ENCODE measurements at regions not wholly inside any gene's neighbourhood (a gene's known extent, or its start where the extent isn't known, plus 50 kb on each side); places are given as distances from the start of the nearest gene placed in this dataset.

DNA sequence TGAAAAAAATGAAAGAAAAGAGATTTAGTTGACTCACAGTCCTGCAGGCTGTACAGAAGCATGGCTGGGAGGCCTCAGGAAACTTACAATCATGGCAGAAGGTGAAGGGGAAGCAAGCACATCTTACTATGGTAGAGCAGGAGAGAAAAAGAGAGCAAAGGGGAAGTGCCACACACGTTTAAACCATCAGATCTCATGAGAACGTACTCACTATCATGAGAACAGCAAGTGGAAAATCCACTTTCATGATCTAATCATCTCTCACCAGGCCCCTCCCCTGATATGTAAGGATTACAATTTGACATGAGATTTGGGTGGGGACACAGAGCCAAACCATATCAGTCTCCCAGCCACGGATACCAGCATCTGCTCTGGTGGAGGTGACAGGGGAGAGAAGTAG, 50.8 kb upstream of the CPOX start:
- no peak overlapping the region for H3K27ac ChIP-seq
- 33 to 34% methylated on average over 3 of the region's 3 CpGs for WGBS, 2 experiments (ENCODE audit: low coverage in 1 of 2, low lambda C conversion rate in 2 of 2, missing lambda C conversion rate in 2 of 2)
- H3K36me3 ChIP-seq (ENCODE audit: low read depth) = no peaks in the 10 kb centered on the region
- no peaks in the 10 kb centered on the region for H3F3A ChIP-seq (ENCODE audit: insufficient read depth)
- H4K20me1 ChIP-seq (ENCODE audit: insufficient read depth) = no peaks in the 10 kb centered on the region
- H3K9me2 ChIP-seq (ENCODE audit: insufficient read depth) = no peaks in the 10 kb centered on the region; the same call in 1 of the 2 replicates
- in situ Hi-C loops (cut with MboI) = no loop called here
- H3K79me2 ChIP-seq (ENCODE audit: insufficient read depth) = no peaks in the 10 kb centered on the region
- H3K9me3 ChIP-seq (ENCODE audit: low read depth) = peaks cover 2% of the 10 kb centered on the region
- H3K4me3 ChIP-seq = no peak overlapping the region
- TF ChIP-seq EZH2 (IDR thresholded peaks at IDR 0.05; ENCODE audit: insufficient read depth, poor library complexity, severe bottlenecking) = no peak
- no peak for TF ChIP-seq EZH2phosphoT487 (IDR thresholded peaks at IDR 0.05; ENCODE audit: insufficient read depth, low read depth)
- no peaks in the 10 kb centered on the region for H3K4me1 ChIP-seq (ENCODE audit: insufficient read depth)
- H3K4me2 ChIP-seq (ENCODE audit: unreplicated experiment) = no peak overlapping the region
- no peak overlapping the region for H2AFZ ChIP-seq
- H3K27me3 ChIP-seq (replicated peaks; ENCODE audit: insufficient read depth) = peaks cover 22% of the 10 kb centered on the region; the same call in 1 of the 2 replicates
- no peak for DNase-seq
- no peak overlapping the region for H3K9ac ChIP-seq

DNA sequence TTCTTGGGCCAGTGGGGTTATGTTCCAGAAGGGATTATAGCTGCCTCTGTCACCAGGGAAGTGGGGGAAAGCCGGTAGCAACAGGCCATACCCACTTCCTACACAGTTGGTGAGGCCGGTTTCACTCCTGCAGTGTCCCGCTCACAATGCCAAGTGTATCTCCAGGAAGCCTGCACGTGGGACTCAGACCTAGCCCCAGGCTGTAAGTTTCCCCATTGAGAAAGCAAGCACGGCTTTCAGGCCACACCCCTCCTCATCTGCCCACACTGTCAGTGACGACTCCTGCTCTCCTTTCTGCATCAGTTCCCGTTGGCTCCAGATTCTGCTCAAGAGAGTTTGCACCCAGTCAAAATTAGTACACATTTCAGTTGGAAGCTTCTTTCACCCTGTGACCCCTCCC, 51.6 kb upstream of the CPOX start:
- no peak overlapping the region for H3K9ac ChIP-seq
- H4K20me1 ChIP-seq (ENCODE audit: insufficient read depth) = no peaks in the 10 kb centered on the region
- H3K27me3 ChIP-seq (replicated peaks; ENCODE audit: insufficient read depth) = peaks cover 23% of the 10 kb centered on the region; the same call in 1 of the 2 replicates
- no peak for TF ChIP-seq EZH2 (IDR thresholded peaks at IDR 0.05; ENCODE audit: insufficient read depth, poor library complexity, severe bottlenecking)
- TF ChIP-seq EZH2phosphoT487 (IDR thresholded peaks at IDR 0.05; ENCODE audit: insufficient read depth, low read depth) = no peak
- H3K9me2 ChIP-seq (ENCODE audit: insufficient read depth) = no peaks in the 10 kb centered on the region; the same call in 1 of the 2 replicates
- no peaks in the 10 kb centered on the region for H3F3A ChIP-seq (ENCODE audit: insufficient read depth)
- WGBS, 2 experiments (ENCODE audit: low coverage in 1 of 2, low lambda C conversion rate in 2 of 2, missing lambda C conversion rate in 2 of 2) = 34 to 41% methylated on average over 7 of the region's 7 CpGs
- H3K36me3 ChIP-seq (ENCODE audit: low read depth) = no peaks in the 10 kb centered on the region
- H3K4me1 ChIP-seq (ENCODE audit: insufficient read depth) = no peaks in the 10 kb centered on the region
- DNase-seq = peak; percentile 8
- no peaks in the 10 kb centered on the region for H3K79me2 ChIP-seq (ENCODE audit: insufficient read depth)
- peaks cover 2% of the 10 kb centered on the region for H3K9me3 ChIP-seq (ENCODE audit: low read depth)
- no peak overlapping the region for H3K4me2 ChIP-seq (ENCODE audit: unreplicated experiment)
- in situ Hi-C loops (cut with MboI) = no loop called here
- no peak overlapping the region for H2AFZ ChIP-seq
- H3K4me3 ChIP-seq = no peak overlapping the region
- no peak overlapping the region for H3K27ac ChIP-seq

DNA sequence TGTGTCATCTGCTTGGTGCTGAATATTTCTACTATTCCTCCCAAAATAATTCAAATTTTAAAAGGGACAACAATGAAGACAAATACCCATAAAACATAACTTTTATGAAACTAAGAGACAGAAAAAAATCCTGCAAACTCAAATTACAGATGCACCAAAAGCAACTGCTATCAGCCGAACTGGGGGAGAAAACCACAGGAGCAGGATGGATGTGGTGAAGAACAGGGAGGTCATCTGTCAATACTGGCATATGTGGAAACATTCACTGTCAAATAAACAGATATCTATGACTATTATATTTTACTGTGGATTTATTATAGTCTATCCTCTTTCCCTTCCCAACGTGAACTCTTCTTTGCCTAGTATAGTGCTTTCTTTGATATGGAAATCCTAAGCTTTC, 53.3 kb upstream of the CPOX start:
- Histone ChIP-seq H3F3A (ENCODE audit: insufficient read depth) (no peaks in the 10 kb centered on the region), H3K4me3 (no peak overlapping the region), H3K9me2 (ENCODE audit: insufficient read depth) (no peaks in the 10 kb centered on the region), H2AFZ (no peak overlapping the region), H3K27me3 (replicated peaks; ENCODE audit: insufficient read depth) (peaks cover 18% of the 10 kb centered on the region; the same call in 1 of the 2 replicates), H3K4me2 (ENCODE audit: unreplicated experiment) (no peak overlapping the region), H3K4me1 (ENCODE audit: insufficient read depth) (no peaks in the 10 kb centered on the region), H3K27ac (no peak overlapping the region), H3K79me2 (ENCODE audit: insufficient read depth) (no peaks in the 10 kb centered on the region), H3K36me3 (ENCODE audit: low read depth) (no peaks in the 10 kb centered on the region), H4K20me1 (ENCODE audit: insufficient read depth) (no peaks in the 10 kb centered on the region), H3K9me3 (ENCODE audit: low read depth) (no peaks in the 10 kb centered on the region), H3K9ac (no peak overlapping the region)
- DNase-seq = no peak
- TF ChIP-seq EZH2 (IDR thresholded peaks at IDR 0.05; ENCODE audit: insufficient read depth, poor library complexity, severe bottlenecking) = no peak
- TF ChIP-seq EZH2phosphoT487 (IDR thresholded peaks at IDR 0.05; ENCODE audit: insufficient read depth, low read depth) = no peak
- in situ Hi-C loops (cut with MboI) = no loop called here
- WGBS, 2 experiments (ENCODE audit: low coverage in 1 of 2, low lambda C conversion rate in 2 of 2, missing lambda C conversion rate in 2 of 2) = 25 to 34% methylated on average over 2 of the region's 2 CpGs

DNA sequence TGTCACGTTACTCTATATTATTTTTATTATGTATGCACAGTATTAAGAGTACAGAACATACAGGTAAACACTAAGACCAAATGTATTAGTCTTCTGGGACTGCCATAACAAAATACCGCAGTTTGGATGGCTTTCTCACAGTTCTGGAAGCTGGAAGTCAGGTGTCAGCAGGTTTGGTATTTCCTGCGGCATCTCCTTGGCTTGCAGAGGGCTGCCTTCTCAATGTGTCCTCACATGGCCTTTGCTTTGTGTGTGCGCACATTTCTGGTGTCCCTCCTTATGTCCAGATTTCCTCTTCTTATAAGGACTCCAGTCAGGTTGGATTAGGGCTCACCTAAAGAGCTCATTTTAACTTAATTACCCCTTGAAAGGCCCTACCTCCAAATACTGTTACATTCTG, 53.8 kb upstream of the CPOX start:
- Histone ChIP-seq H3K9me2 (ENCODE audit: insufficient read depth) (no peaks in the 10 kb centered on the region), H3K9ac (no peak overlapping the region), H3K9me3 (ENCODE audit: low read depth) (no peaks in the 10 kb centered on the region), H3K4me3 (no peak overlapping the region), H3K79me2 (ENCODE audit: insufficient read depth) (no peaks in the 10 kb centered on the region), H3K27me3 (replicated peaks; ENCODE audit: insufficient read depth) (peaks cover 23% of the 10 kb centered on the region; the same call in 1 of the 2 replicates), H4K20me1 (ENCODE audit: insufficient read depth) (no peaks in the 10 kb centered on the region), H3K36me3 (ENCODE audit: low read depth) (no peaks in the 10 kb centered on the region), H2AFZ (no peak overlapping the region), H3K4me2 (ENCODE audit: unreplicated experiment) (no peak overlapping the region), H3K27ac (no peak overlapping the region), H3K4me1 (ENCODE audit: insufficient read depth) (no peaks in the 10 kb centered on the region), H3F3A (ENCODE audit: insufficient read depth) (no peaks in the 10 kb centered on the region)
- DNase-seq = no peak
- TF ChIP-seq EZH2 (IDR thresholded peaks at IDR 0.05; ENCODE audit: insufficient read depth, poor library complexity, severe bottlenecking) (no peak), EZH2phosphoT487 (IDR thresholded peaks at IDR 0.05; ENCODE audit: insufficient read depth, low read depth) (no peak)
- WGBS, 2 experiments (ENCODE audit: low coverage in 1 of 2, low lambda C conversion rate in 2 of 2, missing lambda C conversion rate in 2 of 2) = 47 to 48% methylated on average over 4 of the region's 4 CpGs
- in situ Hi-C loops (cut with MboI) = no loop called here
